GM19468 (cell line): ENCODE measurements at regions not wholly inside any gene's neighbourhood (a gene's known extent, or its start where the extent isn't known, plus 50 kb on each side); places are given as distances from the start of the nearest gene placed in this dataset.

Experiments
- ATAC-seq: cut with Tn5 transposase; IDR thresholded peaks from one replicate; pipeline ENCODE4 v1.9.1; 2021; ENCODE audit warnings: mild to moderate bottlenecking, moderate library complexity, moderate number of reproducible peaks; ENCODE audit not compliant: unreplicated experiment; ENCODE audit errors: extremely low read depth

GRCh38 chrX:106341823-106342222, 173.7 kb downstream of the PWWP3B start:
- no peak for ATAC-seq

- ATAC-seq = no peak
Measured at GRCh38 chrX:106356580-106356979, 188.5 kb downstream of the PWWP3B start.

DNA sequence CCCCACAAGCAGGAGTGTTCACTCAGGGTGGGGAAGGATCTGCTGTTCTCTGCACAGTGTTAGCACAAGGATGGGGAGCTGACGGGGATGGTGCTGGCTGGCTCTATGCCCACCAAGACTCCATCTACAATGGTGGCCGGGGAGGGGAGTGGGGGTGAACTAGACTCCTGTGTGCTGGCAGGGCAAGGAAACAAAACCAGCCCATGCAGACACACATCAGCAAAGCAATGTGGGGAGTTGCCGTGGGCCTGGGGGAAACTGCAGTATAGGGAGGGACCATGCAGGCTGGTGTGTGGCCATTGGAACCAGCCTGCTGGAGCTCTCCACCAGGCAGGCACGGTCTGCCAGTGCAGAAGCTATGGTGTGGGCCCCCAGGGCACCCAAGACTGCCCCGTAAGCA, 195.1 kb downstream of the PWWP3B start:
- ATAC-seq = no peak

DNA sequence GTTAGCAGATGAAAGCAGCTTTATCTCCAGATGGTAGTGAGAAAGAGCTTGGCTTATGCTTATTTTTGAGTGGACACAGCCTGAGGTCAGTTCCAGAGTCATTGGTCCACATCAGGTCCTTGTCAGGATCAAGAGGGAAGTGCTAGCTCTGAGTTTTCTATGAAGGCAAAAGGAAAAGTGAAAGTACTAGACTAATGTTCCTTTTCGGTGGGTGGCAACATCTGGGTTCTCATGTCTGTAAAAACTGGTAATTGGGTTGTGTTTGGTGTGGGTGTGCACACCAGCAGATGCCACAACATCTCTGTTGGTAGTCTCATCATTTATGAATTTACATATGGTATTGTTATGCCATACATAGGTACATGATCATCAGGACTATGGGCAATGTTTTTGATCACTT, 210.5 kb downstream of the PWWP3B start:
- no peak for ATAC-seq

GRCh38 chrX:106391284-106391911, 220.4 kb upstream of the RADX start:
- ATAC-seq = no peak

GRCh38 chrX:106392346-106392745, 219.4 kb upstream of the RADX start:
- no peak for ATAC-seq

DNA sequence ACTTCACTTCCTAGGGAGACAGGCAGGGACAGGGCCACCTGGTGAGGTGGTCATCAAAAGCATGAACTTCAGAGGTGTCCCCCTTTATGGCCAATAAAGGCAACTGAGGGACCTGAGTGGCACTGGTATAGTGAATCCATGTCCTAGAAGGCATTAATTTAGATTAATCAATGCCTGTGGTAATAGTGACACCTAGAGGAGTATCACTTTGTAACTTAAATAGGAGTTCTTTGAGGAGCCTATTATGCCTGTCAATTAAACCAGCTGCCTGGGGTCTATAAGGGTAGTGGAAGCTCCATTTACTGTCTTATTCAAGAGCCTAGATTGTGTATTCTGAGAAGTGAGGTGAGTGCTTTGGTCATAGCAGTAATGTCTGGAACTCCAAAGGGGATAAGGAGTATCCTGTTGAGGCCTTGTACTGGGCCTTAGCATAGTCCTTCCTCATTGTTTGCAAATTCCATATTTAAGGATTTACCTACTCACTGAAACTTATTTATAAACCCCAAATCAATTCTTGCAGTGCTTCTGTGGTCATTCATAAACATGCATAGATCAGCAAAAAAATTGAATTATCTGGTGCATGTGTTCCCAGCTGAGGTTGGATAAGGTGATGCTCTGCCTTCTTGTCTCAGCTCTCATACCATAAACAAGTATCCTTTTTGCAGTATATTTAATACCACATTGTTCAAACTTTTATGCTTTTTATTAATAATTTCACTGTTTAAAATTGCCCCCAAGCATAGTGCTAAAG, 213.8 kb upstream of the RADX start:
- no peak for ATAC-seq

DNA sequence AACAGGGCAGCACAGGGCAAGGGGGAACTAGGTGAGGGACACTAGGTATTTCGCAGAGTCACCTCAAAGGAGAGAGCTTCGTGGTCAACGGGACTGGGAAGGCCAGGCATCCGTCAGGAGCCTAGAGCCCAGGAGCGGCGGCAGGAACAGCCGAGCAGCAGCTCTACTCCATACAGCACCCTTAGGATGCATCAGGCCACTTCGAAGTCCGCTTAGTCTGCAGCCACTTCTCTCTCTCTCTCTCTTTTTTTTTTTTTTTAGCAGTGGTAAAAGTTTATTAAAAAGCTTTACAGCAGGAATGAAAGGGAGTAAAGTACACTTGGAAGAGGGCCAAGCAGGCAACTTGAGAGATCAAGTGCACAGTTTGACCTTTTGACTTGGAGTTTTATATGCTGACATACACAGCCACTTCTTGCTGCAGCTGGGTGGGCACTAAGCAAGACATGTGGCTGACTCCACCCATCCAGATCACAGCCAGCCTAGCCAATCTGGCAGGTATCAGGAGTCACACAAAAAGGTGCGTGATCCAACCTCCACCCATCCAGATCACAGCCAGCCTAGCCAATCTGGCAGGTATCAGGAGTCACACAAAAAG, 209.7 kb upstream of the RADX start:
- no peak for ATAC-seq

GRCh38 chrX:106404512-106404911, 207.3 kb upstream of the RADX start:
- no peak for ATAC-seq

DNA sequence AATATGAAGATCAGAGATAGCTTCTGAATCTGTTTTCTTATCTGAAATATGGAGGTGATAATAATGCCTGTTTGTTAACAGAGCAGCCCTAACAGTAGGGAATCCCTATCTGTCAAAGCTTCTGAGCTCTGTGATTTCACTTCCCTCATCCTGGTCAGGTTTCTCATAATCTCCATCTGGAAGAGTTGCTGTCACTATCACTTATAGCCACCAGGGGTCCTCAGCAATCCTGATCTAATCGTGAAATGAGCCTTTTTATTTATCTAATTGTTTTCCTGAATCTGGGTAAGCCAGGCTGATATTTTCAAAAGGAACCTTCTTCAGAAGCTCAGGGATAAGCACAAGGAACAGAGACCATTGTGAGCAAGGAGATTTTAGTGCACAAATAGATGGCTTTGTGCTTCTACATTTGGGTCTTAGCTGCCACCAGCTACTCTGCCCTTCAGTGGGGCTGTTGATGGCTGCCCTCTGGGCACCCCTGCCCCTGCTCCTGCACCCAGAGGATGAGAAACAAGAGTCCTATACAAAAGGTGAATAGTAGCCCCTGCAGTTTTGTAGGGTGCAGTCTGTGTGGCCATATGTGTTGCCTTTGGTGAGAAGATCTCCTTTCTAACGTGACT, 196.4 kb upstream of the RADX start:
- ATAC-seq = no peak

DNA sequence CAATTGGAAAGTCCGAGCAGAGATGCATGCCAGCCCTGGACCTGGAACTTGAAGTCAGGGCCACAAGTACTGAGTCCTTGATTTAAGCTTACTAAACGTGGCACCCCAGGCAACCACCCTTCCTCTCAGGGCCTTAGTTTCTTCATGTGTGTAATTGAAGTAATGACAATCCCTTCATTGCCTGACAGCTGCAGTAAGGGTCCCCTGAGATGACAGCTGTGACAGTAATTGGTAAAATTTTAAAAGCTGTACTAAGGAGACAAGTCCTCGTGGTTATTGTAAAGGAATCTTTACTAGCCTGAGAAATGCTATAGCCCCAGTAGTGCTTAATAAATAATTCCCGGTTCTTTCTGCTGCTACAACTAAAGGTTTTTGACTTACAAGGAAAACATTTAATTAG, 175.1 kb upstream of the RADX start:
- ATAC-seq = no peak

DNA sequence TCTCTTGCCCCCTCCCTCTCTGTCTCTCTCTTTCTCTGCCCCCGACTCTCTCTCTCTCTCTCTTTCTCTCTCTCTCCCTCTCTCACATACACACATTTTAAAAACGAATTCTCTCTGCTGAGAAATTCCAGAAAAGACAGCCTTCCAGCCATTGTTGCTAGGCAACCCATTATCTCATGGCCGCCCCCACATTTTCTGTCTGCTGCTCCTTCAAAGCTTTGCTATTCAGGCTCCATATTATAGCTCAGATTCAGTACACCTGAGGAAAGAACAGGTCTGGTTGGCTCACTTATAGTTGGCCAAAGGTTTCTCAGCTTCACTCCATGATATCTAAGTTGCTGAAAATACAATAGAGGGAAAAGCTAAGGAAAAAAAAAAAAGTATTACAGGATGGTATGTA, 174.4 kb upstream of the RADX start:
- no peak for ATAC-seq

- no peak for ATAC-seq
Measured at GRCh38 chrX:106450405-106450804, 161.4 kb upstream of the RADX start.

DNA sequence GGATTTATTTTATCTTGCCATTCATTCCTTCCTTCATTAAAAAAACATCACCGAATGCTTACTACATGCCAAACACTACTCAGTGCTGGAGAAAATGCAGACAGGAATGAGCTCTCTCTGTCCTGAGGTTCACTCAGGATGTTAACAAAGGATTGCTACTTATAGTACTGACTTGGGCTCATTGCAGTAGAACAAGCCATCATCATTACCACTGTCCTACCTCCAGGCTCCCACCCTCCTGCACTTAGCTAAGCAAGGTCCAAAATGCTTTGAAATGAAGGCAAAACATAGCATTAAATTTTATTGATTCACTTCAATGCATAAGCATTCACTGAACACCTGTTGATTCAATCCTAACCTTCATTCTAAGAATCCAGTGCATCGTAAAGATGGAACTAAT, 159.8 kb upstream of the RADX start:
- no peak for ATAC-seq

- no peak for ATAC-seq
Measured at GRCh38 chrX:106454991-106455390, 156.8 kb upstream of the RADX start.

DNA sequence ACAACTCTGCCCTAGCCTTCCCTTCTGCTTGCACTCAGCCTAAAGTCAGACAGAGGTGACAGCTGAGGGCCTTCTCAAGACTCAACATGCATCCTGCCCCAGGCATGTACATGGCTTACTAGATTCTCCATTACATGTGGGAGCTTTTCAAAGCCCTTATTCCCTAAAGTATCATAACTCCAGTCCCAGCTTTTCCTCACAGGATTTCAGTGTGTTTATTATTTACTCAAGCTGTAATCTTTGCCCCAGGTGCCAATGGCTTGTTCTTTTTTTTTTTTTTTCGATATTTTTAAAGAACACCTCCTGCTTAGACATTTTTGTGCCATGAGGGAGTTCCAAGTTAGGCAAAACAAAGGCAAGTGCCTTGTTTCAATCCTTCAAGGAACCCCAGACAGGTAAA, 154.0 kb upstream of the RADX start:
- no peak for ATAC-seq

DNA sequence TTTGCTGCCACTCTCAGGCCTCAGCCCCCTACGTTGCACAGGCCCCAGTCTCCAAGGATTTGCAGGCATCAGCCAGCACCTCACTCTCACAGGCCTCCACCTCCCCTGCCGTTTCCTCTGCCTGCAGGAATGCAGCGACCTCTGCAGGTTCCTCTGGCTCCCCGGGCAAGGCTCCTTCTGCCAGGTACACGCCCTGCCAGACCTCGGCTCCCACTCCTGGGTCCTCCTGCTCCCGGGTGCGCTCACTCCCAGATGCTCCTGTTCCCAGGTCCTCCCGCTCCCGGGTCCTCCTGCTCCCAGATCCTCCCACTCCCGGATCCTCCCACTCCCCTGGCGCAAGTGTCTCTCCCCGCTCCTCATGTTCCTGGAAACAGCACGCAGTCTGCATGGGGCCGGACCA, 144.4 kb upstream of the RADX start:
- ATAC-seq = no peak

- ATAC-seq = no peak
Measured at GRCh38 chrX:106467943-106468342, 143.8 kb upstream of the RADX start.

GRCh38 chrX:106468433-106468832, 143.3 kb upstream of the RADX start:
- ATAC-seq = no peak

DNA sequence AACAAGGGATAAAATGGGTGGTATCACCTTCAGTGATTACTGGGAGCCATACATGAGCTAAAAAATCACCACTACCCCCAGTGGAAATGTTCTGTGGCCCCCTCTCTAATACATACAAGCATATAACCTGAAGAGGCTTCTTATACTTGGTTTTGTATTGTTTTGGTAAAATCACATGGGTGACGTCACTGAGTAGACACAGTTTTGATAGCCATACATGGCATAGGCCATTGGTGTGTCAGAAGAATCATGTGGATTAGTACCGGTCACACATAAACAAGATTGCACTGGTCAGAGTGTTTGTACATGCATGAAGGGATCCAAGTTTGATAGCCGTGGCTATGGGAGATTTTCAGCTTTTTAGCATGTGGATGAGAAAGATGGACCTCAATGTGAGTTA, 131.9 kb upstream of the RADX start:
- ATAC-seq = no peak

- ATAC-seq = no peak
Measured at GRCh38 chrX:106481341-106481740, 130.4 kb upstream of the RADX start.
